Mesendoderm (in vitro differentiated cells): ENCODE measurements at regions not wholly inside any gene's neighbourhood (a gene's known extent, or its start where the extent isn't known, plus 50 kb on each side); places are given as distances from the start of the nearest gene placed in this dataset.
A peak's percentile ranks its signal among the peaks of the same experiment; 100 is the strongest.
"Not testable (repeated sequence)": the region's sequence is repeated elsewhere in the genome, so short reads cannot be mapped to it uniquely, and the experiment has no call there.

Experiments
- DNase-seq: peaks from one replicate; pipeline ENCODE4 v3.0.0; 2013
- H2AK5ac ChIP-seq: 2 replicates; pipeline ENCODE4 v1.6.1; 2013; ENCODE audit warnings: low read length, inconsistent platforms
- H2BK120ac ChIP-seq: 2 replicates; pipeline ENCODE4 v1.6.1; 2013; ENCODE audit warnings: low read depth, mild to moderate bottlenecking, low read length, moderate library complexity, mixed read lengths
- H2BK15ac ChIP-seq: replicated peaks from 2 replicates; pipeline ENCODE4 v1.6.1; 2013; ENCODE audit warnings: low read depth, mild to moderate bottlenecking, moderate library complexity
- H2BK5ac ChIP-seq: 2 replicates; pipeline ENCODE4 v1.6.1; 2013; ENCODE audit warnings: low read length, inconsistent platforms
- H3K18ac ChIP-seq: 2 replicates; pipeline ENCODE4 v1.6.1; 2013; ENCODE audit warnings: mild to moderate bottlenecking, low read length, mixed read lengths
- H3K23ac ChIP-seq: one replicate; pipeline ENCODE4 v1.6.1; 2013; ENCODE audit warnings: low read length
- H3K27ac ChIP-seq: 2 replicates; pipeline ENCODE4 v1.5.1; 2013; ENCODE audit warnings: low read depth, mild to moderate bottlenecking, inconsistent platforms, low read length, moderate library complexity
- H3K27me3 ChIP-seq: 2 replicates; pipeline ENCODE4 v1.6.1; 2013; ENCODE audit warnings: low read length, control low read depth, mild to moderate bottlenecking, inconsistent platforms; ENCODE audit not compliant: insufficient read depth, poor library complexity
- H3K36me3 ChIP-seq: 2 replicates; pipeline ENCODE4 v1.6.1; 2013; ENCODE audit warnings: low read length, inconsistent platforms; ENCODE audit not compliant: control insufficient read depth, insufficient read depth
- H3K4ac ChIP-seq: one replicate; pipeline ENCODE4 v1.6.1; 2013; ENCODE audit warnings: low read depth, mild to moderate bottlenecking, low read length, moderate library complexity
- H3K4me1 ChIP-seq: 2 replicates; pipeline ENCODE4 v1.6.1; 2013; ENCODE audit warnings: low read depth, low read length, inconsistent platforms; ENCODE audit not compliant: control insufficient read depth
- H3K4me2 ChIP-seq: 2 replicates; pipeline ENCODE4 v1.6.1; 2013; ENCODE audit warnings: low read length
- H3K4me3 ChIP-seq: 2 replicates; pipeline ENCODE4 v1.5.1; 2013; ENCODE audit warnings: mild to moderate bottlenecking, low read length
- H3K56ac ChIP-seq: one replicate; pipeline ENCODE4 v1.6.1; 2013; ENCODE audit warnings: low read length
- H3K79me1 ChIP-seq: 2 replicates; pipeline ENCODE4 v1.6.1; 2013; ENCODE audit warnings: low read length, inconsistent platforms
- H3K79me2 ChIP-seq: 2 replicates; pipeline ENCODE4 v1.6.1; 2013; ENCODE audit warnings: mild to moderate bottlenecking, low read length; ENCODE audit not compliant: control insufficient read depth, insufficient read depth
- H3K9ac ChIP-seq: 2 replicates; pipeline ENCODE4 v1.6.1; 2013; ENCODE audit warnings: low read length, inconsistent platforms
- H4K5ac ChIP-seq: one replicate; pipeline ENCODE4 v1.6.1; 2013; ENCODE audit warnings: low read length
- H4K8ac ChIP-seq: one replicate; pipeline ENCODE4 v1.6.1; 2013; ENCODE audit warnings: low read depth, mild to moderate bottlenecking, control low read depth, low read length, moderate library complexity
- WGBS: extraction: QIAGEN DNeasy Blood & Tissue Kit; methylation state at CpG from one replicate; pipeline ENCODE4 v1.1.7; 2013; ENCODE audit warnings: low lambda C conversion rate, missing lambda C conversion rate; ENCODE audit not compliant: insufficient coverage; ENCODE audit errors: extremely low coverage; 5-methylcytosine and 5-hydroxymethylcytosine counted together

DNA sequence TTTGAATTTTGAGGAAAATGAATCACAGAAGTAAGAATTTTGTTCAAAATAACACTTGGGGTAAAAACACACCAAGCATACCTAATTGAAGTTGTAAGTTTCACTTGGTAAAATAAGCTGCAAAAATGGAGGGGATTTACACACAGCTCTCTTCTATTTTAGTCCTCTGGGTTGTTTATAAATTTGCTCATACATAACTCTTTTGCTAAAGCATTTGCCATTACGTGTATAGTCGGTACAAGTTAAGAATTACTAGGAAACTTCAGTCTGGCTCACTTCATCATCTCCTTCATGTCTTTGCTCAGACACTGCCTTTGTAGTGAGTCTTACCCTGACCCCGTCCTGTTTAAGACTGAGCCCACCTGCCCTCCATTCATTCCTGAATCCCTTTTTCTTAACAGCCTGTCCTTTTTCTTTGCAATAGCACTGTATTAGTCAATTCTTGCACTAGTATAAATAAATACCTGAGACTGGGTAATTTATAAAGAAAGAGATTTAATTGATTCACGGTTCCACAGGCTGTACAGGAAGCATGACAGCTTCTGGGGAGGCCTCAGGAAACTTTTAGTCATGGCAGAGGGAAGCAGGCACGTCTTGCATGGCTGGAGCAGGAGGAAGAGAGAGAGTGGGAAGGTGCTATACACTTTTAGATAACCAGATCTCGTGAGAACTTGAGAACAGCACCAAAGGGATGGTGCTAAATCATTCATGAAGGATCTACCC lies 451.1 kb downstream of the PCNX1 start:
- H3K27ac ChIP-seq, result no peak overlapping the region
- DNase-seq, result no peak
- H2AK5ac ChIP-seq, result no peak overlapping the region
- H3K27me3 ChIP-seq, result no peaks in the 10 kb centered on the region
- no CpG with 5 or more reads among the region's 6 CpGs for WGBS
- no peak overlapping the region for H3K9ac ChIP-seq
- H4K5ac ChIP-seq, result no peak overlapping the region
- no peak overlapping the region for H3K18ac ChIP-seq
- H3K4me3 ChIP-seq, result no peak overlapping the region
- H3K56ac ChIP-seq, result no peak overlapping the region
- H4K8ac ChIP-seq, result no peak overlapping the region
- no peak overlapping the region for H2BK5ac ChIP-seq
- H2BK15ac ChIP-seq, result no peak overlapping the region
- H3K23ac ChIP-seq, result no peak overlapping the region
- H3K4me2 ChIP-seq, result no peak overlapping the region
- H3K36me3 ChIP-seq, result no peaks in the 10 kb centered on the region
- peaks cover 4% of the 10 kb centered on the region for H3K4me1 ChIP-seq
- peaks cover 18% of the 10 kb centered on the region for H3K79me2 ChIP-seq
- no peak overlapping the region for H2BK120ac ChIP-seq
- H3K4ac ChIP-seq, result no peak overlapping the region
- H3K79me1 ChIP-seq, result peaks cover 13% of the 10 kb centered on the region

- not testable (repeated sequence) for H2BK5ac ChIP-seq, H4K5ac ChIP-seq, H3K36me3 ChIP-seq, H3K4me3 ChIP-seq, H3K27ac ChIP-seq, H3K56ac ChIP-seq, H3K18ac ChIP-seq, H2BK15ac ChIP-seq, H2AK5ac ChIP-seq, H3K4me2 ChIP-seq, H2BK120ac ChIP-seq, H3K9ac ChIP-seq, H4K8ac ChIP-seq, H3K4ac ChIP-seq, H3K4me1 ChIP-seq, H3K23ac ChIP-seq, H3K27me3 ChIP-seq, DNase-seq
- no CpG with 5 or more reads among the region's 4 CpGs for WGBS
- Histone ChIP-seq H3K79me2 (peaks cover 16% of the 10 kb centered on the region), H3K79me1 (peaks cover 11% of the 10 kb centered on the region)
Observed at GRCh38 chr14:71358932-71359421, 451.7 kb downstream of the PCNX1 start.

- H2BK120ac ChIP-seq, result no peak overlapping the region
- H2BK5ac ChIP-seq, result no peak overlapping the region
- no peak overlapping the region for H3K18ac ChIP-seq
- WGBS, result no CpG with 5 or more reads among the region's 3 CpGs
- H3K27ac ChIP-seq, result no peak overlapping the region
- H3K27me3 ChIP-seq, result no peaks in the 10 kb centered on the region
- H3K4me3 ChIP-seq, result no peak overlapping the region
- no peak overlapping the region for H3K23ac ChIP-seq
- H3K36me3 ChIP-seq, result no peaks in the 10 kb centered on the region
- peaks cover 11% of the 10 kb centered on the region for H3K79me1 ChIP-seq
- H3K4ac ChIP-seq, result no peak overlapping the region
- H3K79me2 ChIP-seq, result peaks cover 20% of the 10 kb centered on the region
- H3K4me2 ChIP-seq, result no peak overlapping the region
- no peak overlapping the region for H4K8ac ChIP-seq
- no peak overlapping the region for H2BK15ac ChIP-seq
- H3K9ac ChIP-seq, result no peak overlapping the region
- no peak overlapping the region for H2AK5ac ChIP-seq
- no peak for DNase-seq
- no peak overlapping the region for H3K56ac ChIP-seq
- H3K4me1 ChIP-seq, result peaks cover 4% of the 10 kb centered on the region
- H4K5ac ChIP-seq, result no peak overlapping the region
Observed at GRCh38 chr14:71359823-71360222, 452.6 kb downstream of the PCNX1 start.

DNA sequence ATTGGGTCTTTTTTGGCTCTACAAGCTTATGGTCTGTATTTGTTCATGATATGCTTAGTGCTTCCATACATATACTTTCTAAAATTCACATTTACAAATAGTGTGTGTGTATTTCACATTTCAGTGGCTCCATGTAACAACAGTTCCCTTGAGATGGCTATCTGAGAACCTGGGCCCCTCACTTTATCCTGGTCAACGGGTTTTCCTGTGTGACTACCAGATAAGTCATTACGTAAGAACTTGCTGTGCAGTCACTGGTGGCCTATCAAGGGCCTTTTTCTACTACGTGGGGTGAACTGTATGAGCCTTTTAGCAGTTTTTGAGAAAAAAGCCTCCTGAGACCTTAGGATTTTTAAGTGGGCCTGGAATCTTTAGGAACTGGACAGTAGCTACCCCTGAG lies 454.1 kb downstream of the PCNX1 start:
- Histone ChIP-seq H2BK120ac (no peak overlapping the region), H2AK5ac (no peak overlapping the region), H2BK15ac (no peak overlapping the region), H3K4me2 (no peak overlapping the region), H3K4ac (no peak overlapping the region), H3K36me3 (no peaks in the 10 kb centered on the region), H3K79me1 (peaks cover 9% of the 10 kb centered on the region), H4K8ac (no peak overlapping the region), H3K9ac (no peak overlapping the region), H3K79me2 (peaks cover 22% of the 10 kb centered on the region), H3K27ac (no peak overlapping the region), H4K5ac (no peak overlapping the region), H3K56ac (no peak overlapping the region), H2BK5ac (no peak overlapping the region), H3K4me3 (no peak overlapping the region), H3K4me1 (peaks cover 2% of the 10 kb centered on the region), H3K18ac (no peak overlapping the region), H3K23ac (no peak overlapping the region), H3K27me3 (no peaks in the 10 kb centered on the region)
- no peak for DNase-seq
- WGBS, result no CpG with 5 or more reads among the region's 3 CpGs

DNA sequence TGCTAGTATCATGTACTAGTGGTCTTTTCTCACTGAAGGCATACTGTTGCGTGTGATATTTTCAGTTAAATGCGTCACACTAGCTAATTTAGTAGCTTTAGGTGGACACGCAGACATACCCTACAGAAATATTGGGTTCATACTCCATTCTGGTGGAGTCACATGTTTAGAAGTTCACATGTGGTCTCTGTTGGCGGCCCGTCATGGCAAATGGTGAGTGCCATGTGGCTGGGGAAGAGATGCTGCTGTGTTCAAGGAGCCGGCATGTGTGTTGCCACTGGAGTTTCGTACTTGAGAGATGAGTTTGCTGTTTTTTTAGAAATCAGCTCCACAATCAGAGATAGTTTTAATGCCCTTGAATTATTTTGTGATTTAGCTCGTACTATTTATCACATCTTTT lies 454.6 kb downstream of the PCNX1 start:
- Histone ChIP-seq H2BK120ac (no peak overlapping the region), H4K5ac (no peak overlapping the region), H2BK5ac (no peak overlapping the region), H3K27ac (no peak overlapping the region), H3K79me1 (peaks cover 9% of the 10 kb centered on the region), H4K8ac (no peak overlapping the region), H3K36me3 (no peaks in the 10 kb centered on the region), H3K79me2 (peaks cover 22% of the 10 kb centered on the region), H3K4me3 (no peak overlapping the region), H3K9ac (no peak overlapping the region), H2BK15ac (no peak overlapping the region), H3K4me2 (no peak overlapping the region), H3K56ac (peak overlapping the region; percentile 22), H3K27me3 (no peaks in the 10 kb centered on the region), H3K4ac (no peak overlapping the region), H3K4me1 (peaks cover 2% of the 10 kb centered on the region), H3K18ac (no peak overlapping the region), H3K23ac (no peak overlapping the region), H2AK5ac (peak overlapping the region; percentile 25)
- WGBS, result no CpG with 5 or more reads among the region's 8 CpGs
- DNase-seq, result no peak

- Histone ChIP-seq H2BK120ac (no peak overlapping the region), H3K56ac (no peak overlapping the region), H3K4me2 (no peak overlapping the region), H4K8ac (no peak overlapping the region), H2BK15ac (no peak overlapping the region), H3K79me1 (peaks cover 9% of the 10 kb centered on the region), H4K5ac (no peak overlapping the region), H3K4me1 (peaks cover 2% of the 10 kb centered on the region), H3K79me2 (peaks cover 22% of the 10 kb centered on the region), H3K23ac (no peak overlapping the region), H3K18ac (no peak overlapping the region), H3K4ac (no peak overlapping the region), H3K4me3 (no peak overlapping the region), H2BK5ac (no peak overlapping the region), H3K27ac (no peak overlapping the region), H3K9ac (no peak overlapping the region), H3K36me3 (no peaks in the 10 kb centered on the region), H2AK5ac (no peak overlapping the region), H3K27me3 (no peaks in the 10 kb centered on the region)
- peak; percentile 44 for DNase-seq
- no CpG with 5 or more reads among the region's 2 CpGs for WGBS
Observed at GRCh38 chr14:71362282-71362681, 455.0 kb downstream of the PCNX1 start.
